ENCODE measurements at regions not wholly inside any gene's neighbourhood (a gene's known extent, or its start where the extent isn't known, plus 50 kb on each side); places are given as distances from the start of the nearest gene placed in this dataset.
"Not testable (repeated sequence)": the region's sequence is repeated elsewhere in the genome, so short reads cannot be mapped to it uniquely, and the experiment has no call there.

DNA sequence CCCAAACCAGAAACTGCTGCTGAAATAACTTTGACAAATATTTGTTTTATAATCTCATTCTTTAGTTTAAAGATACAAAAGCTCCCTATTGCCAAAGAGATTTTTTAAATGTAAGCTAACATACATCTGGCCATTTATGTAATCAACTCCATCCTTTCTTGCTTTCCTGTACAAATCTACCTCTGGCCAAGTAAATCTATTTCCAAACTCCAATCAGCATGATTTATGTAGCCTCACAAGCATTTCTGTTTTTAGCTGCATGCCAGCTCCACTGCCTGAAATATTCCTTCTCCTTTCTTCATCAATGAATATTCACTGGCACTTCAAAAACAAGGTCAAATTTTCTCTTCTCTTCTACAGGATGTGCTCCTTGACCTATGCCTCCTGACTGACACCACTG lies 80.0 kb downstream of the SHOX2 start:
- DNase-seq: no peak

DNA sequence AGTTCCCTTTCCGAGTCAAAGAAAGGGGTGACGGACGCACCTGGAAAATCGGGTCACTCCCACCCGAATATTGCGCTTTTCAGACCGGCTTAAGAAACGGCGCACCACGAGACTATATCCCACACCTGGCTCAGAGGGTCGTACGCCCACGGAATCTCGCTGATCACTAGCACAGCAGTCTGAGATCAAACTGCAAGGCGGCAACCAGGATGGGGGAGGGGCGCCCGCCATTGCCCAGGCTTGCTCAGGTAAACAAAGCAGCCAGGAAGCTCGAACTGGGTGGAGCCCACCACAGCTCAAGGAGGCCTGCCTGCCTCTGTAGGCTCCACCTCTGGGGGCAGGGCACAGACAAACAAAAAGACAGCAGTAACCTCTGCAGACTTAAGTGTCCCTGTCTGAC lies 86.3 kb downstream of the SHOX2 start:
- DNase-seq: not testable (repeated sequence)

DNA sequence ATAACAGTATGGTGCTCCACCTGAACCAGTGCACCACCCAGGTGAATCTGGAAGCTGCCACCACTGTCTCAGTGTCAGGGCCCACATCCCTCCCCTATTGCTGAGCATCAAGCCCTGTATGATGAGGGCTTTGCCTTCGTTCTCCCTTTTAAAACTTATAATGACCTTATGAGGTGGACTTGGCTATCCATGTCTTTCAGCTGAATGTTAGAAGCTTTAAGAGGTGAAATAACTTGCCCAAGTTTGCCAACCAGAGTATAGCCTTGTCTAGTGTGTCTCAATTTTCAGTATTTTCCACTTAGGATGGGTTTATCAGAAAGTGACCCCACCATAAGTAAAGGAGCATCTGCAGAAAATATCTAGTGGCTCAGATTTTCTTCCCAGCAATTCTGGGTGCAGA lies 87.8 kb downstream of the SHOX2 start:
- DNase-seq: no peak

DNA sequence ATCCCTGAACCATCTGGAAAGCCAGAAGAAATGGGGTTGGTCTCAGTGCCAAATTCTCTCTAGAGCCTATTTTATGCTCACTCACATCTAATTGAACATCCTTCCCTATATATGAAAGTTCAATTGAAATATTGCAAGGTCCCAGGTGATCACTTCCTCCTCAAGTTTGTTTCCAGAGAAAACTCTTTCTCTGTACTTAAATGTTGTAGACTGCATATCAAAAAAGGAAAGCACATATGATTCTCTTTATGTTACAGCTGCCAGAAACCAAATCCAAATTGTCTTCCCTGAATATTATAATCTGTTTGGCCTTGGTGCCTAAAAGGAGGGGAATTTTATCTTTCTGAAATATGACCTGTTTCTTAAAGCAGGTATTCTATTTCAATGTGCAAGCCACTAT lies 93.3 kb downstream of the SHOX2 start:
- DNase-seq: no peak

DNA sequence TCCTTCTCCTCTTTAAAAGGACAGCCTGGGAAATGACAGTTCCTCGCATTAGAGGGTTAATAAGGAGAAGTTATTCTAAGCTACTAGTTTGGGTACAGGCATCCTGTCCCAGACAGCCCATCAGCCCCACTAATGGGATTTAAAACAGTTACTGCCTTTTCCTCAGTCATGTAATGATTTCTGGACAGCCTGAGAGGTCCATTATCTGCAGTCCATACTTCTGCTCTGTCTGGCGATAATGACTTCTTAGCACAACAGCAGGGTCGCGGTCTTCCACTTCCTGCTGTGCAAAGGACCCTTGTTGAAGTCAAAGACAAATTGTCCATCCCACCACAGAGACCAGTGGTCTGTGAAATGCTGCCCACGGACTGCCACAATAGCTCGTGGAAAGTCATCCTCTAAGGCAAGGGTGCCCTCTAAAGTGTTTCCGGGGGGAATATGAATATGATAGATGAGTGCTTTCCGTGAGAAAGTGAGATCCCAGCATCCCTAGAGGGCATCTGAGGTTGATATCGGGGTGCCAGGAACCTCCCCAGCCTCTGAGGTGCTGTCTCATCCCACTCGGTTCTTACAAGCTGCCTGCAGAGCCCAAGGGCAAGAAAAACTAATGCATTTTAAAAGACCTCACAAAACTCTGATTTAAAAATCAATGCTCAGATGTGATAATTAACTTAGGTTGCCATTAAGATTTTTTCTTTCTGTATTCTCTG lies 100.7 kb downstream of the SHOX2 start:
- DNase-seq: no peak

DNA sequence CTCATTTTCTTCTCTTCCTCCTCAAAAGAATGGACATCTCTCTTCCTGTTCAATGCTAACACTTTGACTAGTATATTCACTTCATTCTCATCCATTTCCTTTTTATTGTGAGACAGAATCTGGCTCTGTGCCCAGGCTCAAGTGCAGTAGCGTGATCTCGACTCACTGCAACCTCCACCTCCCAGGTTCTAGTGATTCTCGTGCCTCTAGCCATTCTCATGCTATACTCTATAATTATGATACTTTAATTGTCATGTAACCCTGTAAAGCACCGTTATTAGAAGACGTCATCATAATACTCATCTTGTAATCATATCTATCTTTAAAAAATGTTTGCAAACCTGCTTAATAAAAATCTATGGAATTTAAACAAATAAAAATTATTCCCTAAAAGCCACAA lies 107.0 kb downstream of the SHOX2 start:
- DNase-seq: no peak

DNA sequence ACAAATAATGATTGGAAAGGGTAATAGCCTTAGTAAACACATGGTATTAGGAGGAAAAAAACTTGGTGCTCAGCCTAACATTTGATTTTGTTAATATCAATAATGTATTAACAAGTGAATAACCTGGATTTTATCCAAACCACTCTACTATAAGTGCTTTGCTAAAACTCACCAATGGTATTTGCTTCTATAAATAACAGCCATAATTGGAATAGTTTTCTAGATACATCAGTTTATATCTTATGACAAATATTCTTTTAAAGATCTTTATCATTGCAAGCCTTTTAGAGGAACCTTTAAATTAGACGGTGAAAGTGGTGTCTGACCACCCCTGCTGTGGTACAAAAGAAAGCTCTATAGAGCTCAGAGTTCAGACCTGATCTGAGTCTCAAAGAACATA lies 123.9 kb downstream of the SHOX2 start:
- no peak for DNase-seq

DNA sequence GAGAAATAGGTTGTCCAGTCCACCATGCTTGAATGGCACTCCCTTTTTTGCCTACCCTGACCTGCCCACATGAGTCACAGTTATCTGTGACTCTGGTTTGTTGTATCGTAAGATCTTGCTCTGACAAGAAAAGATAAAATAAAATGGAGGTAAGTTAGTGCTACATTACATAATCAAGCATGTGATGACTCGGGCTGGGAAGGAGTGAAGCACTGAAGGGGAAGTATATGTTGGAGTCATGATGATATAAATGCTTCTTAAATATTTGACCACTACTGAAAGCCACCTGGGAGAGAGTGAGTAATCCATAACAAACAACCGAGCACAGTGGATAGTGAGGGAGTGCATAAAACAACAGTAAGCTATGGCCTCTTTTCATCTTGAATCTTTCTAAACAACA lies 124.4 kb downstream of the SHOX2 start:
- no peak for DNase-seq

DNA sequence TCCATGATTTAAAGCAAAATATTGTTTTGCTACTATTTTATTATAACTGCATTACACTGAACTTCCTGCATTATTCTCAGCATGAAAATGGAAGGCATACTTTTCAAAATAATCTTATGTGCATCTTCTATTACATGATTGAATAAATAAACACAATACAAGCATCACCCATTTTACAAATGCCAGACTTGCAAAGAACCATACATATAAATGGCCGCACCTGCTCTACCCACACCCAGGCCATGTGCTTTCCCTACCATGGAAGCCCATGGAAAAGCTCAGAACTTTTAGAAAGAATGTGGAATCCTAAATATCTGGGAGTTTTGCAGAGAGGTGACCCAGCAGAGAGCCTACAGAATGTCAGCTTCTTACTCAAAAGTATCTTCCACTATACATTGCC lies 127.2 kb downstream of the SHOX2 start:
- no peak for DNase-seq

DNA sequence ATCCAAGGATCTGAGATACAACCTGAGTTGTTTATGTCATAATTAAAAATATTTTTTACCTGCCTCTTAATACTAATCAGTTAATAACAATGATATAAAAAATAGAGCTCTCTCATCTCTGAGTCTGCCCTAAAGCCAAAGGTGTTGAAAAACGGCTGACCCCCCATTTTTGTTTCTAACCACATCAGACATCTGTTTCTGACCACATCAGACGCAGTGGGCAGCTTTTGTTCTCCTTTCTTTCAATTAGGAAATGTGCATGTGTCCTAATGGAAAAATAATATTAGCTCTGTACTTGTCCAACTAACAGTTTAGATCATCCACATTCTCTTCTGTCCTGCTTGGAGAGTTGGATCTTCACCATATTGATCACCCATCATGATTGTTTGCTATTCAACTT lies 144.6 kb downstream of the SHOX2 start:
- DNase-seq: no peak

DNA sequence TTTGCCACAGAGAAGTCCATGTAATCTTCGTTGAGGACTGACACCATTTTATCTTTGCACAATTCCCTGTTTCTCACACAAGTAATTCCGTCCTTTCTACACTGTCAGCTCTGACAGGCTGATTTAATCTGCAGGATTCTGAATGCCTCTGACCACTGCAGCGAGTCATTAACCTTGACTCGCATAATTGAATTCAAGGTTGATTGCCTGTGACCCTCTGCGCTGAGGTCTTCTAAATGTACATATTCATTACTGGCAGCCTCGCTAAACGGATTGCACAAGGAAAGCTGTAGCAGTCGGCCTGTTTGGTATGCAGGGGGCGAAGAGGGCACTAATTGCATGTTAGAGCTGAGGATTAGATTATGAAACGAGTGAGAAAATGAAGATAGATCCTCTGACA lies 147.8 kb downstream of the SHOX2 start:
- no peak for DNase-seq

DNA sequence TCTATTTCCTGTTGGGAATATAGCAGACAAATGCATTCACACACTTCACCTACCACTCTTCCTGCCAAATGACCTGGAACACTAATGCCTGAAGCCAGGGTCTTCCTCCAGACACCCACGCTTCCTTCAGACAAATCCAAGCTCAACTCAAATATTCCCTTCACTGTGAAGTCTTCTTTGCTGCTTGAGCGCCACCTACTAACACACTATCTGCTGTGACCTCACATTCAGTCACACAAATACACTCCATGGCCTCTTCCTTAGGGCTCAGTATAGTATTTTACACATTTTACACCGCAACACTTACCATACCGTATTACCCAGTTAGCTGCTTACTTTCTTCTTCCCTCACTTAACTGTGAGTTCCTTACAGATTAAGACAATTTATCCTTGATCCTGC lies 149.4 kb downstream of the SHOX2 start:
- no peak for DNase-seq

DNA sequence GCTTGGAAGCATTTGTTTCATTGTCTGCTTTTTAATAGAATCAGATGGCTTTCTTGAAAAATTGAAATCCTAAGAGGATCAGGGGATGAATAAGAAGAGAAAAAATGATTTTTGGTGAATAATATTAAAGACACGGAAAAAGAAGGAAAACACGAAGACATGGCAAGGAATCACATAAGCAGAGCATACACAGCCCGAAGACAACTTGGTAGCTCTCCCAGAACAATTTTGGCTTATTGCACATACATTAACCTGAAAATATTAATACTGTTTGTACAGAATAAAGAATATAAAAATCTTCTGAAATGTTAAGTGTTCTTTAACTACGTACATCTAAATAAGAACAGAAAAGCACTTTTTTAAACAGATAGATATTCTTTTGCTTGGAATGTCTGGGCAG lies 150.0 kb downstream of the SHOX2 start:
- no peak for DNase-seq

DNA sequence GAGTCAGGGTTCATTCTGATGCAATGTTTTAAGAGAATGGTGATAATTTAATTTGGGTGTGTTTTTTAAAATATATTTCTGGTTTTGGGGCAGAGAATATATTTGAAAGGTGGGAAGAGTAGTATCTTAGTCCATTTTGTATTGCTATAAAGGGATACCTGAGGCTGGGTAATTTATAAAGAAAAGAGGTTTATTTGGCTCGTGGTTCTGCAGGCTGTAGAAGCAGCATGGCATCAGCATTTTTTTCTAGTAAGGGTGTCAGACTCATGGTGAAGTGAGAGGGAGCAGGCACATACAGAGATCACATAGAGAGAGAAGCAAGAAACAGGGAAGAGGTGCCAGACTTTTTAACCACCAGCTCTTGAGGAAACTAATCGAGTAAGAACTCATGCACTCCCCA lies 152.7 kb downstream of the SHOX2 start:
- DNase-seq: no peak

DNA sequence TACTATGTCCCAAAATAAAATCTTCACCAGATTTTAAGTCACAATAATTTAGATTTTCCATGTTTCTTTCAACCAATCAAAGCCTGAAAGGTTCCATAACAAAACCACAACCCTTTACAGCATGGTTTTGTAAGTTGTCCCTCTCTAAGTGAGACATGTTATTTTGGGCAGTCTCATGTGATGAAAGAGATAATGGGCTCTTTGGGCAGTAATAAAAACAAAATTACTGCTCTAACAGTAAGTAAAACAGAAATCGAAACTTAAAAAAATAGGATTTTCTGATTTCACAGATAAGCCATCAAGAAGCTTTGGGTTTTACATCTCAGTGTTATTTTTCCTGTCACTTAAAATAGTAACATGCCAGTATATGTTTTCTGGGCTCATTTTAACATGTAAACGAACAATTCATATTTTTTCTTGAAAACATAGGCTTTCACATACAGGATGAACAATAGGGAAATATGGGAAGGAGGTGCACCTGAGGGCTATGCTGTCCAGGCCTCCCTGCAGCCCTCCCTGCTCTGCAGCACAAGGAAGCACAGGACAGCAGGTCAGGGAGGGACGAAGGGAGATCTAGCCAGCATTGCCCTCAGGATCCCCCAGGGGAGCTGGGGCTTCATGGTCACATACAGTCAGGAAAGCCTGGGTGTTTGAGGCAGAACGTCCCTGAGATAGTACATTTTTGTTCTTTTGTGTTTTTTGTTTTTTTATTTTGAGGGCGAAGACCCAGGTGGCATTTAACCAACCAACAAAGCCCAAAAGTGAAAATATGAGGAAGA lies 157.4 kb downstream of the SHOX2 start:
- DNase-seq: no peak

DNA sequence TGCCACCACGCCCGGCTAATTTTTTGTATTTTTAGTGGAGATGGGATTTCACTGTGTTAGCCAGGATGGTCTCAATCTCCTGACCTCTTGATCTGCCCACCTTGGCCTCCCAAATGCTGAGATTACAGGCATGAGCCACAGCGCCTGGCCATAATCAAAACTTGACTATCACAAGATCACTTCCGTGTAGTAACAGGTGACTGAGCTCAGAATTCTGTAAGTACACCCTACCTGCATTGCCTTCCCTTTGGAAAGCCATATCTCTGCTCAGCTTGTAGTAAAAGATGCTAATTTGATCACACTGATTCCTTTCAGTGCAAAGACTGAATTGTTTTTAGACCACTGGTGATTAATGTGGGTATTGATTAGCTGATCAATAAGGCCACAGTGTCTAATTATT lies 167.1 kb downstream of the SHOX2 start:
- no peak for DNase-seq

DNA sequence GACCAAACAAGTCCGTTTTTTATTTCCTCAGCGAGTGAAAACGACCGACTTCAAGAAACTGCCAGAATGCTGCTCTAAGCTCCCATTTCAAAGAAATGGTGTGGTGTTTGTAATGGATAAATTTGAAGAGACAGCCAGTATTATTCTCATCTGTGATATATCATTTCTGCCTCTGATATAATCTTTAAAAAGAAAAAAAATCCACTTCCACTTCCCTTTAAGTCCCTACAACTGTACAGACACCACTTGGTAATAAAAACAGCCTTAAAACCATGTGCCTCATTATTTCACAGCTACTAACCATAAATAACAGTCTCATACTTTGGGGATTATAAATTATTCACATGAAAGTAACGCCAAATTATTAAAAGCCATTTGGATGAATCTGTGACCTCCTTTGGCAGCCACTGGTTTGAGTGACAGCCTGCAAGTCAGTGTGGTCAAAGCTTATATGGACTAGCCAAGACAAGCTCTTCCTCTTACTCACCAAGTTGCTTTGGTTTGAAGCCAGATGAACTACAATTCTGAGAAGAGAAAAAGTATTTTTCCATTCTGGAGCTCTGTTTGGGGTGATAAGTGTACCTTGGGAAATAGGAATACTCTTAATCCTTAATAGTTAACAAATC lies 168.0 kb downstream of the SHOX2 start:
- DNase-seq: no peak

DNA sequence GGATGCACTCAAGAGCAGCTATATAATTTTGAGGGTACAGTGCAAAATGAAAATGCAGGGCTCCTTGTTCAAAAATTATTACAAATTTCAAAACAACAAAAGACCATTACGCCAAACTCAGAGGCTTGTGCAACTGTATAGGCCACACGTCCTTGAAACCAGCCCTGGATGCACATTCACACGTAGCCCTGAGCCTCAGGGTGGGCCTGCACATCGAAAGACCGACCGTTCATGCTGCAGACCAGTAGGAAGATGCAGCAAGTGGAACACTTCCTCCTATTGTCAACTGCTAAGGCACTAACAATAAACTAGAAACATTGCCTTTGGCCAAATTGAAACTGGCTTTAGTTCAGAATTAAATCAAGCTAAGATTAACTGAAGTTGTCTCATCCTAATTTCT lies 174.7 kb downstream of the SHOX2 start:
- no peak for DNase-seq

DNA sequence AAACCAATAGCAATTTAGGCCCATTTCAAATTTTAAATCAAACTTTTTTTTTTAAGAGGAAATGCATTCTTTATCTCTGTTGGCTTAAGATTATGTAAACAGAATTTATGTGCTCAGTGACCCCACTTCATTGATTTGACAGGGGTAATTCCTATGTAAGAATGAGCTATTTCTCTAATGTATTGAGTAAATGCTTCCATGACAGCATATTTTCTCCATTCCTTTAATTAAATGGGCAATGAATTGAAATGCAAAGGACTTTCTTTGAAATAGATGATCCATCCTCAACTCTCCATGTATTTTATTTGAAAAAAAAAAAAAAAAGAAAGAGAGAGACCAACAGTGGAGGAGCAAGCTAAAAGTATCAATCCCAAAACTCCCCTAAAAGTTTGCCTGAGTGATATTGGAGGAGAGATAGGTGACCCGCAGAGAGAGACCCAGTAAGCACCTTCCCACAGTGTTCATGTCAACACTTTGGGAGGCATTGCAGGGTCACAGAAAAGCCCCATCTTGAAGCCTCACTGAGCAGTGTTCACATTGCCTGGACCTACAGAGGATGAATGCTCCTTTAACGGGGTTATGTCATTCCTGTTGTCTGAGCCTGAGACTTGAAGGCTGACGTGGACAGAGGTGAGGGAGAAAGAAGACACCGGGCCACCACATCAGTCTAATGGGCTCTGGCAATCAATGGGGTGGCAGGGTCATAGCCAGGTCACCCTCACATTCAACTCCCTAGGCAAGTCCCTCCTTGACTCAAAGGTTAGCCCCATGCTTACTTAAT lies 176.0 kb downstream of the SHOX2 start:
- DNase-seq: no peak

DNA sequence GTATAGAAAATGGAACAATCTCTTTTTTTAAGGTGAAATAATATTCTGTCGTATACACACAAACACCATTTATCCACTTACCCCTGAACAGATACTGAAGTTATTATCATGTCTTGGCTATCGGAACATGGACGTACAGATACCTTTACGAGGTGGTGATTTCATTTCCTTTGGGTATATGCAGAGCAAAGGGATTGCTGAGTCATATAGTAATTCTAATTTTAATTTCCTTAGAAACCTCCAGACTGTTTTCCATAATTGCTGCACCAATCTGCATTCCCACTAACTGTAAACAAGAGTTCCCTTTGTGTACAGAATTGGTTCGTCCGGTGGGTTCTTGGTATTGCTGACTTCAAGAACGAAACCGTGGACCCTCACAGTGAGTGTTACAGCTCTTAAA lies 179.4 kb downstream of the SHOX2 start:
- DNase-seq: no peak

DNA sequence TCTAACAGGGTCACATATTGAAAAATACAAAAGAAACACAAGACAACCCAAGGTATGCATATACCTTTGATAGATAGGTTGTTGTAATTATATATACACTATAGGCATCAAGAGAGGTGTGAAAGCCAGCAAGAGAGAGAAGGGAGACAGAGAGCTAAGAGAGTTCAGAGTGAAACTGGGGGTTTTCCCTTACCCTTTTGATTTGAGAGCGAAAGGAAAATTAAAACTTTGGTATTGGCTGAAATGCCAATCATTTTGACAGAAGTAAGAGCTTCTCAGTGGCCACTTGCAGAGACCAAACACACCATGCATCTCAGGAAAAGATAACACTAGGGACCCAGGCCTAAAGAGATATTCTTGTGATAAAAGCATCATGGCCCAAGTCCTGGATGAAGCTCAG lies 183.6 kb downstream of the SHOX2 start:
- no peak for DNase-seq

DNA sequence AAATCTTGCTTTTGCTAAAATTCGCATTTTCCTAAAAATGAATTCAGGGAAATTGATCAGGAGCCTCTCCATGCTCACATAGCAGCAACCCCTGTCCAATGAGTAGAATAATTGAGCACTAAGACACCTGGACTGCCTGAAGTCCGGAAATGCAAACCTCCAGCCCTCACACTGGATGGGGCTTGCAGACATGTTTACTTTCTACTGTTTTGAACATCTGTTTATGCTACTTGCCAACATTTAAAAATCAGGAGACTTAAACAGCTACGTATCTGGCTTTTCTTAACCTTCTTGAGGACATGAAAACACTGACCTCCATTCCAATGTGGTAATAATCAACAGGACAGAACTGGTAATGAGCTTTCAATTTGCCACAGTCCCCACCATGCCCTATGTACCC lies 184.4 kb downstream of the SHOX2 start:
- DNase-seq: no peak
